HFF-Myc (cell line): ENCODE measurements at regions not wholly inside any gene's neighbourhood (a gene's known extent, or its start where the extent isn't known, plus 50 kb on each side); places are given as distances from the start of the nearest gene placed in this dataset.
"Not testable (repeated sequence)": the region's sequence is repeated elsewhere in the genome, so short reads cannot be mapped to it uniquely, and the experiment has no call there.

ENCODE experiments used
- DNase-seq: peaks from one replicate; pipeline ENCODE4 v3.0.0-alpha.2; 2011; ENCODE audit warnings: low read depth; ENCODE audit errors: extremely low read depth
- H3K4me3 ChIP-seq: replicated peaks from 2 replicates; pipeline ENCODE4 v1.5.1; 2011; ENCODE audit warnings: low read depth, mild to moderate bottlenecking, control low read depth, low read length
- TF ChIP-seq, protein P1 (sequence below): IDR thresholded peaks from 2 replicates; pipeline ENCODE4 v1.5.1; 2012; ENCODE audit warnings: mild to moderate bottlenecking, low read depth, low read length, control low read depth; ENCODE audit errors: missing control alignments

DNA sequence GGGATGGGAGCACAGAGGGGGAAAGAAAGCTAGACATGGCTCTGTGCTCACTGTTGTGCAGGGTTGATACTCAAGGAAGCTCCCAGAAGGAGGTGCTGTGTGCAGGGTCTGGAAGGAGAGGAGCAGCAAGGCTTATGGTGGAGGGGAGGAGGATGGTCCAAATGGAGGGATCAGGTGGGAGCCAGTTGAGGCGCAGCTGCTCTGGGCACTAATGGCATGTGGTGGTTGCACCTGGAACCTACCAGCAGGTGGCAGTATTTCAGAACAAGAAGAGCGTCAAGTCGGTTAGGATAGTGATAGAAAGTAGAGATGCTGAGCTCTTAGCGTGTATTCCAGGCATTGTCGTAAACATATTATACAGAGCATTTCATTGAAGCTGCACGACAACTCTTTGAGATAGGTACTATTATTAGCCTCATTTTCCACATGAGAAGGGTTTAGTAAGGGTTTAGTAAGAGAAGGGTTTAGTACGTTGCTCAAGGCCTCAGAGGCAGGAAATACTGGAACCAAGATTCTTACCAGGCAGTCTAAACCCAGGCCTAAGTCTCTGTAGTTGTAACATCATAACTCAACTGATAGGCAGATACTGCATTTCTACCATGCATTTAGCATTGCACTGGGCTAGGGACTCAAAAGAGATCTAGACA lies 223.7 kb downstream of the CYP26B1 start:
- no peak overlapping the region for H3K4me3 ChIP-seq
- TF ChIP-seq, protein P1, sequence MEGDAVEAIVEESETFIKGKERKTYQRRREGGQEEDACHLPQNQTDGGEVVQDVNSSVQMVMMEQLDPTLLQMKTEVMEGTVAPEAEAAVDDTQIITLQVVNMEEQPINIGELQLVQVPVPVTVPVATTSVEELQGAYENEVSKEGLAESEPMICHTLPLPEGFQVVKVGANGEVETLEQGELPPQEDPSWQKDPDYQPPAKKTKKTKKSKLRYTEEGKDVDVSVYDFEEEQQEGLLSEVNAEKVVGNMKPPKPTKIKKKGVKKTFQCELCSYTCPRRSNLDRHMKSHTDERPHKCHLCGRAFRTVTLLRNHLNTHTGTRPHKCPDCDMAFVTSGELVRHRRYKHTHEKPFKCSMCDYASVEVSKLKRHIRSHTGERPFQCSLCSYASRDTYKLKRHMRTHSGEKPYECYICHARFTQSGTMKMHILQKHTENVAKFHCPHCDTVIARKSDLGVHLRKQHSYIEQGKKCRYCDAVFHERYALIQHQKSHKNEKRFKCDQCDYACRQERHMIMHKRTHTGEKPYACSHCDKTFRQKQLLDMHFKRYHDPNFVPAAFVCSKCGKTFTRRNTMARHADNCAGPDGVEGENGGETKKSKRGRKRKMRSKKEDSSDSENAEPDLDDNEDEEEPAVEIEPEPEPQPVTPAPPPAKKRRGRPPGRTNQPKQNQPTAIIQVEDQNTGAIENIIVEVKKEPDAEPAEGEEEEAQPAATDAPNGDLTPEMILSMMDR: peak; percentile 65
- DNase-seq: no peak

DNA sequence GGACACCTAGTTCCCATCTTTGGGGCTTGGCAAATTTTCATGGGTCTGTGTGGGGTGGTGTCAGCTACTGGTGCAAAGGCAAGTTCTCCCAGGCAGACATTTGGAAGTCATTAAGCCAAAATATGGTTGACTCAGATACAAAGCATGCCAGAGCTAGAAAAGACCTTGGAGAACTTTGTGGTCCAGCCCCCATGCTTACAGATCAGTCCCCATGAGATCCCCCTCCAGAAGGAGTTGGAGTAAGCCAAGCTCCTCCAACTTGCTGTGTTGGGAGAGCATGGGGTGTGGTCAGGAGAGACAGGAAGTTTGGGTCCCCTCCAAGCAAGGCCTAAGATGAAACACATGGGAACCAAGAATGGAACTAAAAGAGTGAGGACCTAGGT lies 224.5 kb downstream of the CYP26B1 start:
- DNase-seq: peak; percentile 91
- TF ChIP-seq, protein P1: no peak
- H3K4me3 ChIP-seq: no peak overlapping the region

DNA sequence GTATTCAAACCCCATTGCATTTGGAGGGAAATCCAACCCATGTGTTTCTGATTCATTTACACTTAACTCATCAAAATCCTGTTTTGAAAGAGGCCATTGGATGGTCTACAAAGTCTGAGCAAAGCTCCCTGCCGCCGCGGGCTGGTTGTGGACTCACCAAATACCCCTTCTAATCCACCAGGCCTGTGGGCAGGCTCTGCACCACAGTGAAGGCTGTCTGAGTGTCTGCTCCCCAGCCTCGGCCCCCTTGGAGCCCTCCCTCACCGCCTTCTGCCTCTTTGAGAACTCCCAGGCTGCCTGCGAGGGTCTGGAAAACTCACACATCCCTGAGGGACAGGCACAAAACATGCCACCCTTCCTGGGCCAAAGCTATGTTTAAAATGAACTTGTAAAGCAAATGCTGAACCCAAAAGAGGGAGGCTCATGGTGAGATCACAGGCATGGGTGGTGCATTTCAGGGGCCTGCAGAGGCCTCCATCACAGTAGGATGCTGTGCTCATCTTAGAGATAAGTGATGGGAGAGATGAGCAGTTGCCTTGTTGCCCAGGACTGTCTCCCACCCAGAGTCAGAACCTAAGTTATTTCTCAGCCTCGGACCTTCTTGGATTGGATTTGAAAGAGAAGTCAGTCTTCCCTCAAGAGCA lies 225.0 kb downstream of the CYP26B1 start:
- H3K4me3 ChIP-seq: no peak overlapping the region
- TF ChIP-seq, protein P1: no peak
- DNase-seq: no peak

DNA sequence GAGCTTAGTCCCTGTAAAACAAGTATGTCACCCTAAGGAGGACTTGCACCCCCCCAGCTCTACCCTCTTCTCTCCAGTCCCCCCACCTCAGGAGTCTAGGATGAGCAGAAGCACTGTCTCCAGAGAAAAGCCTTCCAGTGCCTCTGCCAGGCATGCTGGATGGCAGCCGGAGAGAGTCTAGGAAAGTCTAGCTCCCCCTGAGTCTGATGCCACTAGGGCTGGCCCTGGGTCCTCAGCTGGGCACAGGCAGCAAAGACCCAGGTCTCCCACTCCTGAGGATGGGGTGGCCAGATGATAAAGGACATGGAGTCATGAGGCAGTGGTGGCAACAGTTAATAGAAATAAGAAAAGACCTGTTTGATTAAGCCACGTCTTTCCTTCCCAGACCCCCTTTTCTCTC lies 225.6 kb downstream of the CYP26B1 start:
- no peak for DNase-seq
- TF ChIP-seq, protein P1: no peak
- H3K4me3 ChIP-seq: no peak overlapping the region

DNA sequence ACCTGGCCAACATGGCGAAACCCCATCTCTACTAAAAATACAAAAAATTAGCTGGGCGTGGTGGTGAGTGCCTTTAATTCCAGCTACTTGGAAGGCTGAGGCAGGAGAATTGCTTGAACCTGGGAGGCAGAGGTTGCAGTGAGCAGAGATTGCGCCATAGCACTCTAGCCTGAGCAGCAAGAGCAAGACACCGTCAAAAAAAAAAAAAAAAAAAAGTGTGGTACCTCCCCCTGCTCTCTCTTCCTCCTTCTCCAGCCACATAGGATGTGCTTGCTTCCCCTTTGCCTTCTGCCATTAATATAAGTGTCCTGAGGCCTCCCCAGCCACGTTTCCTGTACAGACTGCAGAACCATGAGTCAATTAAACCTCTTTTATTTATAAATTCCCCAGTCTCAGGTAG lies 226.8 kb downstream of the CYP26B1 start:
- not testable (repeated sequence) for DNase-seq, H3K4me3 ChIP-seq

DNA sequence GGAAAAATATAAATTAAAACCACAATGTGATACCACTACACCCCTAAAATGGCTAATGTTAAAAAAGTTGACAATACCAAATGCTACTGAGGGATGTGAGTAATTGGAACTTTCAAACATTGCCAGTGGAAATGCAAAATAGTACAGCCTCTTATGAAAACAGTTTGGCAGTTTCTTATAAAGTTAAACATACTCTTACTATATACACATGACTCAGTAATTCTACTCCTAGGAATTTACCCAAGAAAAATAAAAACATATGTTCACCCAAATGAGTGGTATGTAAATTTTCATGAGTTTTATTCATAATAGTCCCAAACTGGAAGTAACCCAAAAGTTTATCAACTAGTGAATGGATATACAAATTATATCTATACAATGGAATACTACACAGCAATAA lies 228.0 kb downstream of the CYP26B1 start:
- H3K4me3 ChIP-seq: no peak overlapping the region
- no peak for DNase-seq
- TF ChIP-seq, protein P1: no peak

DNA sequence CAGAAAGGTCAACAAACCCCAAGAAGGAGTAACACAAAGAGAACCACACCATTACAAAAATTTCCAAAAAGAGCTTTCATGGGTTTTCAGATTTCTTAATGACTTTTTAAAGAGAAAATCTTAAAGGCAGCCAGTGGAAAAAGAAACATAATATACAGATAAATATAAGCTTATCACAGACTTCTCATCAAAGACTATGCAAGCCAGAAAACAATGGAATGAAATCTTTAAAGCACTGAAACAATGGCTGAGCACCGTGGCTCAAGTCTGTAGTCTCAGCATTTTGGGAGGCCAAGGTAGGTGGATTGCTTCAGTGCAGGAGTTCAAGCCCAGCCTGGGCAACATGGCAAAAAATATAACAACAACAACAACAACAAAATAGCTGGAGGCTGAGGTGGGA lies 237.4 kb downstream of the CYP26B1 start:
- TF ChIP-seq, protein P1: no peak
- DNase-seq: no peak
- H3K4me3 ChIP-seq: no peak overlapping the region
